ENCODE measurements at regions not wholly inside any gene's neighbourhood (a gene's known extent, or its start where the extent isn't known, plus 50 kb on each side); places are given as distances from the start of the nearest gene placed in this dataset.
"Not testable (repeated sequence)": the region's sequence is repeated elsewhere in the genome, so short reads cannot be mapped to it uniquely, and the experiment has no call there.

DNA sequence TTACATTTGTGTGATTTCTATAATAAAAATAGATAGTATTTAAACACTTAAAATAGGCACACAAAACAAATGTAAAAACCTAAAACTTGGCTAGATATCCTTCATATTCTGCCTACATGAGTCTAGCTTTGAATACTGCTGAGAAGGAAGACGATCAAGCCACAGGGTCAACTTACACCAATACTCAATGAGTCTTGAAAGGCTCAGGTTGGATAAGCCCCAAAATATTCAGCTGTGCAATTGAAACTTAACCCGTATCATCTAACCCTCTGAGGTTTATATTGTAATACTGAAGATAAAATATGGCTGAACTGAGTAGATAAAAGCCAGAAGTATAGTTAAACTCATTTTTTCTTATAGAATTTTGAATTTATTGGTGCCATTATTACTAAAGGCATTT is 313.0 kb upstream of the NRXN1 start:
- DNase-seq = no peak

GRCh38 chr2:51335087-51336058 is 303.4 kb upstream of the NRXN1 start:
- no peak for DNase-seq

DNA sequence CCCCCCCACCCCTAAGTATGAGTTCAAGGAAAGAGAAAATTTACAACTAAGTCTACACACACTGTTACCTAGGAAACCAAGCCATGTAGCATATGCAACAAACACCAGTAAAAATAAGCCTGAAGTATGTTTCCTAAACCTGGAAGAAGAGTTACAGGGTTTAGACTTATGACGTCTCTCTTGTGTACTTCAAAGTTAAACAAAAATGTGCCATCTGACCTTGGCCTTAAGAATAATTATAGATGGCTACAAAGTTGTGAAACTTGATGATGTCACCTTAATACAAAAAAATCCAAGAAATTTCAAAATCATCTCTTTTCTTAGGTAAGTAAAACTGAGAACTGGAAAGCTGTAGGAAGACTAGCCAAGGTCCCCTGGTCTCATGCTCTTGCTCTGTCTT is 297.6 kb upstream of the NRXN1 start:
- no peak for DNase-seq

DNA sequence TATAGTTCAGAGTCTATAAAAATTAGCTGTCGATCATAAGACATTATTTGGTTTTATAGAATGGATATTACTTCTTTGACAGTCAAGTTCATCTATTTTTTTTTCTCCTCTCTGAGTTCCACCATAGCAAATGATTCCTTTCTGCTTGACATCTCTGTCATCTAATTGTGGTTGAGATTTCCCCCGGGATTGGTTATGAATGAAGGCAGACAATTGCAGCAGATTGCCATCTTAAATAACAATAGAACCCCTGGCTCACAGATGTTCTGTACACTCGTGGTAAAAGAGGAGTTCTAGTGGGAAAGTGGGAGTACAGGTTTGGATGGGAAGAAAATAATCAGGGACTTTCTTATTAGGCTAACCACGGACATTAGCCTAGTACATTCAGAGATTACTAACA is 292.1 kb upstream of the NRXN1 start:
- no peak for DNase-seq

GRCh38 chr2:51322613-51323012 is 290.7 kb upstream of the NRXN1 start:
- no peak for DNase-seq

- DNase-seq = no peak
Observed at GRCh38 chr2:51304311-51304710, 272.4 kb upstream of the NRXN1 start.

- no peak for DNase-seq
Observed at GRCh38 chr2:51301381-51301780, 269.4 kb upstream of the NRXN1 start.

- DNase-seq = no peak
Observed at GRCh38 chr2:51299370-51299769, 267.4 kb upstream of the NRXN1 start.

DNA sequence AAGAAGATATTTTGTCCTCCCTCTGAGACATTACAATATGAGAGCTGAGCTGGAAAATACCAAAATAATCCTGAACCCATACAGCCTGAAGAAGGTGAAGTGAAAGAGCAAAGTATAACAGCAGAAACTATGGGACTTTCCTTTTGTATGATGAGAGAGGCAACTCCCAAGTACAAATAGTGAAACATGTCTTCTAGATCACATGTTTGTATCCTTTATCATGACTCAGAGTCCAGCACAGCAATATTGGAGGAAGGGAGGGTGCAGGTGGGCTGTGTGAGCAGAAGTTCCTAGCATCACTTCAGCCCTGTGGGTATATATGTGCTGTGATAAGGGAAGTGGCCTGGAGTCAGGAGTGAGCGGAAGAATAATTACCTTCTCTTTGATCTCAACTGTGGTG is 265.6 kb upstream of the NRXN1 start:
- no peak for DNase-seq

DNA sequence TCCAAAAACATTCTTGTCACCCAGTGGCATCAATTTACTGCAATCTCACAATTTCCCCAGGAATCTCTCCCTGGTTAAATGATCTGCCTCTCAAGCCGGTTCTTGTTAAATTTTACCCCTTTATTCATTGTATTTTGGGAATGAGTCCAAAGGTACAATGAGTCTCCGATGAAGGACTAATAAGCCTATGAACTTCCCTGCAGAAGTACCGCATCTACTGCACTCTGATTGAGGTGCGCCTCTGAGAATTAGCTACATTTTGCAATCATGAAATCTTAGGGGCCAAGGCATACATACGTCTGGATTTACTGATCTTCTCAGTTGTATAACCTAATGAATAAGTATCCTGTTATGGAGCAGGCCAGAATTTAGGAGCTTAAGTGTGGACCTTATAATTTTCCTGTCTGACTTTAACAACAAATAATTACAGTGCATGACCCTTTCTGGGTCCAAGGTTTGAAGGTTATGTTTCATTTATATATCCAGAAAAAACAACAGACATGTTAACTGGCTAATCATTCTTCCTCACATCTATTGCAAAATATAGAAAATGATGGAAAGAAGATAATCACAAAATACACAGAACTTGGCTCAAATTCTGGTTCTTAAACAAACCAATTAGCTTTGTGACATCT is 261.8 kb upstream of the NRXN1 start:
- DNase-seq = no peak

DNA sequence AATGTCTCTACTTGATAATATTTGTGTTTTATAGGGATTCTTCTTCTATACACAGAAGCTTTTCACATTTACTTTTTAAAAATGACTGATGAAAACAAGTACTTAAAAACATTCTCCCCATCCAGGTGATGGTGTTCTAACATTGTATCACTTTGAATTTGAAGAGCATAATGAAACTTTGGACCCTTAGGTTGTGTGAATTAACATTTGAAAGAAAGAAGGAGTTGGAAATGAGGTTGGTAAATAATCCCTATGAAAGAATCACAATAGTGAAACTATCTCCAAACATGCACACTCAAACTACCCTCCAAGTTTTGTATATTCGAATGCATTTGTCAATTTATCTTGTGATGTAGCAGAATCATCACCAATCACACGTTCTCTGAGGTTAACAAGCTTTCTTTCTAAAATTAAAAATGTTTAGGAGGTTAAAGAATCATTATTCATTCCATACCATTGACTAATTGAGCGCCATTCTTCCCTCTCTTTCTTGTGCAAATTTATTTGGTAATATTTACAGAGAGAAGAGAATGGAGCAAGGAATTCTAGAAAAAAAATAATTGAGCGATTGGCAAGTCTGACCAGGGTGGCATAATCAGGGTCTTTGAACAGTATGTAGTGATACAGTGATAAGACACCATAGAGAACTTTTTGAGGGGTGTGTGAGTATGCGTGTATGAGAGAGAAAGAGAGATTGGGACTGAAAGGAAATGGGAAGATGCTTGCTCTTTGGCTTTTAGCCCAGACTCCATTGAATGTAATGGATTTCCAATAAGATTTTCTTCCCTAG is 260.0 kb upstream of the NRXN1 start:
- DNase-seq = no peak

DNA sequence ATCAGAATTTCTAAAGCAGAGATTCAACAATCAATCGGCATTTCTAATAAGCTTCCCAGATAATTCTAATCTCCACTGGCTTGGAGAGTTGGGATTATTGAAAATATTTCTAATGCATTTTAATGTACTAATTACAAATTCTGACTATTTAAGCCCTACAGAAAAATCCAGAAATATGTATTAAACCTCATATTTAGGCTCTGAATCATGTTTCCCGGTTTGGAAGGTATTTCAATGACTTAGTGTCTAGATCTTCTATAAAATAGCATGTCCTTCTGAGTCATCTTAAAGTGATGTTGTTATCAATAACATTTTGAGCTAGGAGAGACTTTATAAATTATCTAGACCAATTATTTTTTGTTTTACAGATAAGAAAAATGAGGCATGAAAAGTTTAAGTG is 258.8 kb upstream of the NRXN1 start:
- DNase-seq = no peak

DNA sequence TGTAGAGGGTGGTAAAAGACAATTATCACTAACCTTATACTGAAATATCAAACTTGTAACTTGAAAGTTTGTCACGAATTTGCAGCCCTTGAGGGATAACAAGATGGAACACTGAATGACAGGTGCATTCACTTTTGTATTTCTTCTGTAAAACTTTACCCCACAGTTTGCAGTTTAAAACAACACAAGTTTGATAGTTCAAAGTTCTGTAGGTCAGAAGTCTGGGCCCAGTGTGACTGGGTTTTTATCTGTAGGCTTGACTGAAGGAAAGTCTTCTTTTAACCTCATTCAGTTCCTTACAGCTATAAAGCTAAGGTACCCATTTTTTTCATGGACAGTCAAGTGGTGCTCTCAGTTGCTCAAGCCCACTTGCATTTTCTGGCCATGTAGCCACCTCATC is 257.1 kb upstream of the NRXN1 start:
- DNase-seq = no peak

GRCh38 chr2:51268191-51268590 is 236.3 kb upstream of the NRXN1 start:
- DNase-seq = no peak

DNA sequence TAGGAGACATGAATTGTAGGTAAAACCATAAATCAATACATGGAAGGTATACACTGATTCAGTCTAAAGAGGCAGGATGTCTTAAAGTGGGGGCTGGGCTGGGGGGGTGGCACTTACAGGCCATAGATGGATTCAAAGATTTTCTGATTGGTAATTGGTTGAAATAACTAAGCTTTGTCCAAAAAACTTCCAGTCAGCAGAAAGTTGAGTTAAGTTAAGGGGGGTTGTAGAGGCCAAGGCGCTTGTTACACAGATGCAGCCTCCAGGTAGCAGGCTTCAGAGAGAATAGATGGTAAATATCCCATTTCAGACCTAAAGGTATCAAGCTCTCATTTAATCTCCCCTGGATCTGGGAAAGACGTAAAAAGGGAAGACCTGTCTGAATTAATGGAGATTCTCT is 233.6 kb upstream of the NRXN1 start:
- no peak for DNase-seq

- DNase-seq = peak; percentile 65
Observed at GRCh38 chr2:51263951-51264350, 232.0 kb upstream of the NRXN1 start.

GRCh38 chr2:51263101-51263500 is 231.2 kb upstream of the NRXN1 start:
- DNase-seq = not testable (repeated sequence)

GRCh38 chr2:51258301-51258700 is 226.4 kb upstream of the NRXN1 start:
- no peak for DNase-seq

GRCh38 chr2:51256736-51257135 is 224.8 kb upstream of the NRXN1 start:
- DNase-seq = no peak

GRCh38 chr2:51251356-51251755 is 219.4 kb upstream of the NRXN1 start:
- DNase-seq = no peak

- DNase-seq = no peak
Observed at GRCh38 chr2:51247252-51247805, 215.4 kb upstream of the NRXN1 start.

- no peak for DNase-seq
Observed at GRCh38 chr2:51243892-51244535, 212.1 kb upstream of the NRXN1 start.

Data from NCI-H774 (cell line).